Esophagus muscularis mucosa (tissue), 4 donors: ENCODE measurements at regions not wholly inside any gene's neighbourhood (a gene's known extent, or its start where the extent isn't known, plus 50 kb on each side); places are given as distances from the start of the nearest gene placed in this dataset.

ENCODE experiments used
- DNase-seq: peaks from one replicate; pipeline ENCODE4 v3.0.0-alpha.2; 2017; ENCODE audit errors: extremely low spot score
- H3K27ac ChIP-seq, 4 donors: fragments of 200-600 bp; sonication (generic); replicated peaks in 1 of 4; 1 replicate in 3 of 4; 2 replicates in 1 of 4; pipeline ENCODE4 v1.5.1; 2016 to 2019; ENCODE audit warnings: mild to moderate bottlenecking in 1 of 4
- H3K27me3 ChIP-seq, 4 donors: fragments of 200-600 bp; sonication (generic); one replicate each; pipeline versions ENCODE4 v1.5.1 to v1.6.0; 2016 to 2019
- H3K36me3 ChIP-seq, 4 donors: fragments of 200-600 bp; sonication (generic); one replicate each; pipeline ENCODE4 v1.5.1; 2016 to 2019
- H3K4me1 ChIP-seq, 4 donors: fragments of 200-600 bp; sonication (generic); one replicate each; pipeline ENCODE4 v1.5.1; 2016 to 2019
- H3K4me3 ChIP-seq, 4 donors: fragments of 200-600 bp; sonication (generic); 1 replicate in 2 of 4; 2 replicates in 2 of 4; pipeline ENCODE4 v1.5.1; 2016 to 2019; ENCODE audit warnings: mild to moderate bottlenecking in 4 of 4, moderate library complexity in 1 of 4
- H3K9me3 ChIP-seq, 4 donors: fragments of 200-600 bp; sonication (generic); 1 replicate in 3 of 4; 2 replicates in 1 of 4; pipeline ENCODE4 v1.5.1; 2016 to 2019
- EP300 ChIP-seq: sonication (generic); formaldehyde crosslinking; IDR thresholded peaks from one replicate; pipeline ENCODE4 v1.6.1; 2017; ENCODE audit warnings: antibody characterized with exemption
- POLR2A ChIP-seq: fragments of 450-650 bp; IDR thresholded peaks from one replicate; pipeline ENCODE4 v1.6.1; 2017; ENCODE audit warnings: antibody characterized with exemption, moderate library complexity, mild to moderate bottlenecking, low read depth
- POLR2AphosphoS5 ChIP-seq, 2 donors: sonication (generic); formaldehyde crosslinking; IDR thresholded peaks; one replicate each; pipeline ENCODE4 v1.6.1; 2017; ENCODE audit warnings: antibody characterized with exemption in 2 of 2
- WGBS: methylation state at CpG from one replicate; pipeline ENCODE4 v1.1.5; 2018; 5-methylcytosine and 5-hydroxymethylcytosine counted together
- intact Hi-C: fragments of 100-400 bp; cut with DNase I; formaldehyde crosslinking; loops from one replicate; pipeline ENCODE4 v1.15.1; 2023
- TF ChIP-seq, protein P1 (sequence below), 3 experiments: fragments of 200-600 bp in 2 of 3; fragments of 450-650 bp in 1 of 3; sonication (generic) in 2 of 3; IDR thresholded peaks; one replicate each; pipeline ENCODE4 v1.5.1; 2017 to 2019; ENCODE audit warnings: antibody characterized with exemption in 3 of 3, mild to moderate bottlenecking in 2 of 3, moderate library complexity in 1 of 3

DNA sequence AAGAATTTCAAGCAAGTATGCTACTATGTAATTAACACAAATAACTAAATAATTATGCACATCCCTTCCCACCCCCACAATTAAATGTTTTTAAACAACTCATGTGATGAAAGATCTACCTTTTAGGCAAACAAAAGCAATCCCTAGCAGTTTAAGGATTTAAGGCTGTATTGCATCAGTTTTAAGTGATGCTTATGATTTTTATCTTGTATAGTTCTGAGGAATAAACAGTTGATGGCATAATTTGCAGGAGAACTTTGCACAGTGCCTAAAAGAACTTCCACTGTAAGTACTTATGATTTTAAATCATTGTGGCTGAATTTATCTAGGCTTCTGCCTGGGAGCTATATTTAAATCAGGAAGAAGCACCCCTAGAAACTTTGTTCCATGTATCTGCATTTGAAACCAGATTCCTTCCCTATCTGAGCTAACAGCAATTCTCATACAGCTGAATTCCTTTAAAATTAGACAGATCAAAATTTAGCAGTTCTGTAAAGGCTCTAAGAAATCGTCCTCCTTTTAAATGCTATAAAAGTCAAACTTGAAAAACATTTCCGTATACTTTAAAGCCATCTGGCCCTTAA, 388.6 kb downstream of the BCAT1 start:
- Histone ChIP-seq H3K27me3 (peaks cover 0 to 18% (median 3%) of the 10 kb centered on the region in 4 donors), H3K36me3 (no peaks in the 10 kb centered on the region), H3K27ac (peak overlapping the region; percentile 75 to 84 (median 80)), H3K9me3 (no peaks in the 10 kb centered on the region), H3K4me1 (peaks cover 0 to 29% (median 21%) of the 10 kb centered on the region in 4 donors), H3K4me3 (peak overlapping the region; percentile 68 to 85 (median 78))
- no peak for DNase-seq
- TF ChIP-seq POLR2A (no peak), POLR2AphosphoS5 (IDR thresholded peaks at IDR 0.05) (no peak), EP300 (no peak)
- TF ChIP-seq, protein P1, sequence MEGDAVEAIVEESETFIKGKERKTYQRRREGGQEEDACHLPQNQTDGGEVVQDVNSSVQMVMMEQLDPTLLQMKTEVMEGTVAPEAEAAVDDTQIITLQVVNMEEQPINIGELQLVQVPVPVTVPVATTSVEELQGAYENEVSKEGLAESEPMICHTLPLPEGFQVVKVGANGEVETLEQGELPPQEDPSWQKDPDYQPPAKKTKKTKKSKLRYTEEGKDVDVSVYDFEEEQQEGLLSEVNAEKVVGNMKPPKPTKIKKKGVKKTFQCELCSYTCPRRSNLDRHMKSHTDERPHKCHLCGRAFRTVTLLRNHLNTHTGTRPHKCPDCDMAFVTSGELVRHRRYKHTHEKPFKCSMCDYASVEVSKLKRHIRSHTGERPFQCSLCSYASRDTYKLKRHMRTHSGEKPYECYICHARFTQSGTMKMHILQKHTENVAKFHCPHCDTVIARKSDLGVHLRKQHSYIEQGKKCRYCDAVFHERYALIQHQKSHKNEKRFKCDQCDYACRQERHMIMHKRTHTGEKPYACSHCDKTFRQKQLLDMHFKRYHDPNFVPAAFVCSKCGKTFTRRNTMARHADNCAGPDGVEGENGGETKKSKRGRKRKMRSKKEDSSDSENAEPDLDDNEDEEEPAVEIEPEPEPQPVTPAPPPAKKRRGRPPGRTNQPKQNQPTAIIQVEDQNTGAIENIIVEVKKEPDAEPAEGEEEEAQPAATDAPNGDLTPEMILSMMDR (IDR thresholded peaks at IDR 0.05), result no peak
- WGBS, result 30% methylated on average over 2 of the region's 2 CpGs
- intact Hi-C loops, result no loop called here

DNA sequence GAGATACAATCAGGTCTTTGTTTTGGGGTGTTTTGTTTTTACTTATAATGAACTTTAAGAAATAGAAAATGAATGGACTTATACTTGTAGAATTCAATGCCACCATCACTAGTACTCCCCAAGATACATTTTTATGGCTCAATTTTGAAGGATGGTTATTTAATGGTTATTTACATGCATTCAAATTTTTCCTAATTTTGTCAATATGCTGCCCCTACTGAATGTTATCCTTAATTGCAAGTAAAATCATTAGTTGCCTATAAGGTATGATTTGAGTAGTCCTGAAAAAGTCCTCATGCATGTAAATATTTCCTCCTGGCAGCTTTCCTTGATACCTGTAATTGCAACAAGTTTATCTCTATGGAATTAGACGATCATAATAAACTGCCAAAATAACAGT, 391.2 kb downstream of the BCAT1 start:
- no peak for DNase-seq
- WGBS, result 90% methylated on average over 1 of the region's 1 CpG
- no peak overlapping the region for H3K4me3 ChIP-seq
- H3K36me3 ChIP-seq, result no peaks in the 10 kb centered on the region
- TF ChIP-seq POLR2A (no peak), EP300 (no peak), POLR2AphosphoS5 (IDR thresholded peaks at IDR 0.05) (no peak)
- TF ChIP-seq, protein P1 (IDR thresholded peaks at IDR 0.05), result no peak
- peaks cover 0 to 12% (median 6%) of the 10 kb centered on the region in 4 donors for H3K4me1 ChIP-seq
- intact Hi-C loops, result no loop called here
- H3K27ac ChIP-seq, result no peak overlapping the region
- no peaks in the 10 kb centered on the region for H3K9me3 ChIP-seq
- peaks cover 0 to 3% (median 0%) of the 10 kb centered on the region in 4 donors for H3K27me3 ChIP-seq

DNA sequence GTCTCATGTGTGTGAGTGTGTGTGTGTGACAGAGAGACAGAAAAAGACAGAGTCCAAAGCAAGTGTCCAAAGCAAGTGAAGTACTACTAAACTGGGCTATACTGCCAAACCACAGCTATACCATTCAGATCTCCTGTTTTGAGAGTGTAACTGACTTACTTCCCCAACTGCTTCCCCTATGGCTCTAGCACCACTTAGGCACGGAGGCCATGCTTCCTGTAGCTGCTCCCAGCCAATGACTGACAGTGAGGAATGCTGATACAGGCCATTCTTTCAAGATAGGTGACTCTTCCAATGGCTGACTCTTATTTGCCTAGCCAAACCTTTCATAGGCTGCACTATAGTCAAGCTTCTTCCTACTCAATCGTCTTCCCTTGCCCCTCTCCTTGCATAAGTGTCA, 393.2 kb downstream of the BCAT1 start:
- Histone ChIP-seq H3K9me3 (no peaks in the 10 kb centered on the region), H3K4me3 (no peak overlapping the region), H3K27me3 (no peaks in the 10 kb centered on the region), H3K27ac (no peak overlapping the region), H3K4me1 (peaks cover 0 to 5% (median under 1%) of the 10 kb centered on the region in 4 donors), H3K36me3 (no peaks in the 10 kb centered on the region)
- TF ChIP-seq POLR2AphosphoS5 (IDR thresholded peaks at IDR 0.05), result no peak
- no peak for TF ChIP-seq EP300
- TF ChIP-seq, protein P1 (IDR thresholded peaks at IDR 0.05), result no peak
- intact Hi-C loops, result no loop called here
- no peak for DNase-seq
- 81% methylated on average over 2 of the region's 2 CpGs for WGBS

DNA sequence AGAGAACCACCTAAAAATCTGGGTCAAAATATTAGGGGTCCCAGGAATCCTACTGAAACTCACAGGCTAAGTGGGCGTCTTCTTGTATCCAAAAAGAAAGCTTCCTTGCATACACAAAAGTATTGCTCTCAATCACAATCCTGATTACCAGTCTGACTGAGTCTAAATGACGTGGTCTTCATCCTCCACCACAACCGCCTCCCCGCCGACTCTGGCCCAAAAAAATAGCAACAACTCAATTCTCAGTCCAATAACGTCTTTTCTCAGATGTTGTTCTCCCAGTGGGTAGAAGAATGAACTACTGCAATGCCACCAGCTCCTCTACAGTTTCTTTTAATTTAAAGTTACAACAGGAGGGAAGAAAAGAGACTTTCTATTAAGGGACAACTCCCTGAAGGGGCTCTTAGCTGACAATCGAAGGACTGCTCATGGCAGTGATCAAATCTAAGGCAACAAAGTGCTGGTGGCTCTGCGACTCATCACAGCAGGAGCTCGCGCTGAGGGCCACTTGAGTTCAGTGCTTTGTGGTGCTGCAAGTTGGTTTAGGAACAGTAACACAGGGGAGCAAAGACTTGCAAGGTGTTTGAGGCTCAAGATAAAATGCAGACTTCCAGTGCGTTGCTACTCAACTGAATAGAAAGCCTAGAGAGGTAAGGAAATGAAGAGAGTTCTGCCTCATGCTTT, 394.1 kb downstream of the BCAT1 start:
- H3K4me3 ChIP-seq, result no peak overlapping the region
- H3K4me1 ChIP-seq, result no peaks in the 10 kb centered on the region
- H3K9me3 ChIP-seq, result no peaks in the 10 kb centered on the region
- no peak for DNase-seq
- 94% methylated on average over 11 of the region's 11 CpGs for WGBS
- intact Hi-C loops, result no loop called here
- no peaks in the 10 kb centered on the region for H3K36me3 ChIP-seq
- H3K27me3 ChIP-seq, result no peaks in the 10 kb centered on the region
- no peak overlapping the region for H3K27ac ChIP-seq
- TF ChIP-seq POLR2A, result no peak
- TF ChIP-seq, protein P1 (IDR thresholded peaks at IDR 0.05), result no peak
- TF ChIP-seq EP300, result no peak
- TF ChIP-seq POLR2AphosphoS5 (IDR thresholded peaks at IDR 0.05), result no peak
